BLaER1 treated with 17β-estradiol and CSF1 and Interleukin-3, amounts not matched to agents 10 nM and 100 nM (cell line): ENCODE measurements at regions not wholly inside any gene's neighbourhood (a gene's known extent, or its start where the extent isn't known, plus 50 kb on each side); places are given as distances from the start of the nearest gene placed in this dataset.
"Not testable (repeated sequence)": the region's sequence is repeated elsewhere in the genome, so short reads cannot be mapped to it uniquely, and the experiment has no call there.

Experiments
- H3K27ac ChIP-seq, 11 experiments: shearing (Covaris generic); formaldehyde crosslinking; 2 replicates each; pipeline ENCODE4 v1.8.1; 2022
- H3K27me3 ChIP-seq, 11 experiments: shearing (Covaris generic); formaldehyde crosslinking; 2 replicates each; pipeline ENCODE4 v1.8.1; 2022
- H3K36me3 ChIP-seq, 11 experiments: shearing (Covaris generic); formaldehyde crosslinking; 2 replicates each; pipeline ENCODE4 v1.8.1; 2022
- H3K4me1 ChIP-seq, 10 experiments: shearing (Covaris generic); formaldehyde crosslinking; 2 replicates each; pipeline ENCODE4 v1.8.1; 2022
- H3K4me2 ChIP-seq, 11 experiments: shearing (Covaris generic); formaldehyde crosslinking; 2 replicates each; pipeline ENCODE4 v1.8.1; 2022
- H3K4me3 ChIP-seq, 10 experiments: shearing (Covaris generic); formaldehyde crosslinking; 2 replicates each; pipeline ENCODE4 v1.8.1; 2022
- H3K9ac ChIP-seq, 11 experiments: shearing (Covaris generic); formaldehyde crosslinking; 2 replicates each; pipeline ENCODE4 v1.8.1; 2022
- H3K9me3 ChIP-seq, 11 experiments: shearing (Covaris generic); formaldehyde crosslinking; replicated peaks in 1 of 11; 2 replicates each; pipeline ENCODE4 v1.8.1; 2022
- H4K20me1 ChIP-seq, 11 experiments: shearing (Covaris generic); formaldehyde crosslinking; 2 replicates each; pipeline ENCODE4 v1.8.1; 2022
- Cebpa-rat ChIP-seq, 11 experiments: shearing (Covaris generic); IDR thresholded peaks; 2 replicates each; pipeline ENCODE4 v1.8.1; 2022

GRCh38 chr4:64682946-64683345 lies 273.7 kb upstream of the TECRL start:
- H3K4me2 ChIP-seq, result no peak overlapping the region
- no peak overlapping the region for H3K9ac ChIP-seq
- no peak overlapping the region for H3K4me3 ChIP-seq
- TF ChIP-seq Cebpa-rat (IDR thresholded peaks at IDR 0.05), result no peak
- no peaks in the 10 kb centered on the region for H4K20me1 ChIP-seq
- no peaks in the 10 kb centered on the region for H3K27me3 ChIP-seq
- H3K36me3 ChIP-seq, result no peaks in the 10 kb centered on the region
- H3K9me3 ChIP-seq, result peaks cover 8 to 16% (median 12%) of the 10 kb centered on the region in 11 experiments; a peak in 21 of 22 replicates
- H3K4me1 ChIP-seq, result no peaks in the 10 kb centered on the region
- no peak overlapping the region for H3K27ac ChIP-seq

GRCh38 chr4:64682481-64682880 lies 273.2 kb upstream of the TECRL start:
- Histone ChIP-seq H3K27me3 (no peaks in the 10 kb centered on the region), H3K4me1 (no peaks in the 10 kb centered on the region), H3K9me3 (peaks cover 7 to 12% (median 8%) of the 10 kb centered on the region in 11 experiments; a peak in 21 of 22 replicates), H3K27ac (no peak overlapping the region), H3K9ac (no peak overlapping the region), H3K4me2 (no peak overlapping the region), H4K20me1 (no peaks in the 10 kb centered on the region), H3K4me3 (no peak overlapping the region), H3K36me3 (no peaks in the 10 kb centered on the region)
- no peak for TF ChIP-seq Cebpa-rat (IDR thresholded peaks at IDR 0.05)

GRCh38 chr4:64673121-64673520 lies 263.9 kb upstream of the TECRL start:
- peaks cover 0 to 28% (median 16%) of the 10 kb centered on the region in 11 experiments; a peak in 12 of 22 replicates for H3K9me3 ChIP-seq
- not testable (repeated sequence) for H3K4me2 ChIP-seq, H3K9ac ChIP-seq, H3K4me1 ChIP-seq, H3K27ac ChIP-seq, H4K20me1 ChIP-seq, H3K36me3 ChIP-seq, H3K27me3 ChIP-seq, H3K4me3 ChIP-seq

- H3K4me1 ChIP-seq, result no peaks in the 10 kb centered on the region
- H3K36me3 ChIP-seq, result no peaks in the 10 kb centered on the region
- no peak overlapping the region for H3K4me3 ChIP-seq
- H3K27me3 ChIP-seq, result no peaks in the 10 kb centered on the region
- H3K9ac ChIP-seq, result no peak overlapping the region
- no peak for TF ChIP-seq Cebpa-rat (IDR thresholded peaks at IDR 0.05)
- H4K20me1 ChIP-seq, result no peaks in the 10 kb centered on the region
- H3K9me3 ChIP-seq, result peaks cover 0 to 19% (median 0%) of the 10 kb centered on the region in 11 experiments; a peak in 3 of 22 replicates
- no peak overlapping the region for H3K27ac ChIP-seq
- H3K4me2 ChIP-seq, result no peak overlapping the region
Measured at GRCh38 chr4:64670647-64671046, 261.4 kb upstream of the TECRL start.

- H3K9ac ChIP-seq, result no peak overlapping the region
- no peaks in the 10 kb centered on the region; a peak in 1 of 22 replicates for H4K20me1 ChIP-seq
- no peak overlapping the region for H3K4me2 ChIP-seq
- H3K4me1 ChIP-seq, result no peaks in the 10 kb centered on the region
- no peak overlapping the region for H3K4me3 ChIP-seq
- H3K9me3 ChIP-seq, result peaks cover 0 to 10% (median 7%) of the 10 kb centered on the region in 11 experiments; a peak in 13 of 22 replicates
- TF ChIP-seq Cebpa-rat (IDR thresholded peaks at IDR 0.05), result no peak
- H3K27ac ChIP-seq, result no peak overlapping the region
- H3K36me3 ChIP-seq, result no peaks in the 10 kb centered on the region
- no peaks in the 10 kb centered on the region for H3K27me3 ChIP-seq
Measured at GRCh38 chr4:64643841-64644240, 234.6 kb upstream of the TECRL start.

GRCh38 chr4:64642936-64643335 lies 233.7 kb upstream of the TECRL start:
- Histone ChIP-seq H3K27me3 (no peaks in the 10 kb centered on the region), H3K4me1 (no peaks in the 10 kb centered on the region), H4K20me1 (no peaks in the 10 kb centered on the region; a peak in 1 of 22 replicates), H3K36me3 (no peaks in the 10 kb centered on the region), H3K4me2 (no peak overlapping the region), H3K9me3 (peaks cover 0 to 10% (median 7%) of the 10 kb centered on the region in 11 experiments; a peak in 13 of 22 replicates), H3K4me3 (no peak overlapping the region), H3K27ac (no peak overlapping the region), H3K9ac (no peak overlapping the region)
- no peak for TF ChIP-seq Cebpa-rat (IDR thresholded peaks at IDR 0.05)

- H3K27me3 ChIP-seq, H3K27ac ChIP-seq, H3K9ac ChIP-seq, H3K4me3 ChIP-seq, H3K4me1 ChIP-seq, H4K20me1 ChIP-seq, H3K4me2 ChIP-seq, H3K36me3 ChIP-seq: not testable (repeated sequence)
- H3K9me3 ChIP-seq, result peaks cover 0 to 10% (median 7%) of the 10 kb centered on the region in 11 experiments; a peak in 13 of 22 replicates
Measured at GRCh38 chr4:64640402-64640801, 231.2 kb upstream of the TECRL start.

GRCh38 chr4:64625438-64625837 lies 216.2 kb upstream of the TECRL start:
- H3K27ac ChIP-seq, result no peak overlapping the region
- no peaks in the 10 kb centered on the region for H3K9me3 ChIP-seq
- no peaks in the 10 kb centered on the region for H3K36me3 ChIP-seq
- no peak overlapping the region for H3K4me3 ChIP-seq
- no peaks in the 10 kb centered on the region for H3K27me3 ChIP-seq
- H3K9ac ChIP-seq, result no peak overlapping the region
- no peak for TF ChIP-seq Cebpa-rat (IDR thresholded peaks at IDR 0.05)
- no peak overlapping the region for H3K4me2 ChIP-seq
- peaks cover 0 to 8% (median 0%) of the 10 kb centered on the region in 11 experiments; a peak in 1 of 22 replicates for H4K20me1 ChIP-seq
- no peaks in the 10 kb centered on the region for H3K4me1 ChIP-seq

- H3K9me3 ChIP-seq, result no peaks in the 10 kb centered on the region
- no peaks in the 10 kb centered on the region for H3K27me3 ChIP-seq
- no peak overlapping the region for H3K4me2 ChIP-seq
- no peak overlapping the region for H3K9ac ChIP-seq
- H3K36me3 ChIP-seq, result no peaks in the 10 kb centered on the region
- H3K27ac ChIP-seq, result no peak overlapping the region
- H4K20me1 ChIP-seq, result no peaks in the 10 kb centered on the region
- no peaks in the 10 kb centered on the region for H3K4me1 ChIP-seq
- no peak overlapping the region for H3K4me3 ChIP-seq
- no peak for TF ChIP-seq Cebpa-rat (IDR thresholded peaks at IDR 0.05)
Measured at GRCh38 chr4:64617800-64618199, 208.6 kb upstream of the TECRL start.

GRCh38 chr4:64614276-64614675 lies 205.0 kb upstream of the TECRL start:
- H3K4me3 ChIP-seq, result no peak overlapping the region
- H3K4me2 ChIP-seq, result no peak overlapping the region
- H3K36me3 ChIP-seq, result no peaks in the 10 kb centered on the region
- no peaks in the 10 kb centered on the region for H3K4me1 ChIP-seq
- no peak overlapping the region for H3K9ac ChIP-seq
- no peak for TF ChIP-seq Cebpa-rat (IDR thresholded peaks at IDR 0.05)
- no peaks in the 10 kb centered on the region for H4K20me1 ChIP-seq
- H3K27ac ChIP-seq, result no peak overlapping the region
- no peaks in the 10 kb centered on the region for H3K9me3 ChIP-seq
- H3K27me3 ChIP-seq, result no peaks in the 10 kb centered on the region
